ENCODE measurements at regions not wholly inside any gene's neighbourhood (a gene's known extent, or its start where the extent isn't known, plus 50 kb on each side); places are given as distances from the start of the nearest gene placed in this dataset.

DNA sequence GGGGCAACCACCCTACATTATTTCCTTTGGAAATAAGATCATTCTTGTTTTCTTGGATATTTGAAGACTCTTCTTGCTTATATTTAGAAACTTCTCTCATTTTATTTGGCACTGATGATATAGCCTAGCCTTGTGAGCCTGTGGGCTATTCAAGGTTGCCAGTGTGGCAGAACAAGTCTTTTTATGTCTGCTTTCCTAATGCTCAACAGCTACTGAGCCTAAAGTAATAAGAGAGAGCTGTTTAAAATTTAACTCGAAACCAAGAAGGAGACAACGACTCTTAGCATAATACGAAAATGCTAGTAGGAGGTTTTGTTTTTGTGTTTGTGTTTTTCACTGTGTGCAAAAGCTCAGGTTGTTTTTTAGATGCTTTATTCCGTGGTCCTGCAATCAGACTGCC, 104.0 kb upstream of the CPM start:
- CTCF ChIA-PET, result interaction anchor here (1.5 kb wide), 1 partner anchor 9 kb away, joined by 5 read pairs; no protein-coding TSS in a partner anchor
- no peaks in the 10 kb centered on the region for H3K27me3 ChIP-seq (ENCODE audit: control insufficient read depth, insufficient read depth, low read length)
- no peak overlapping the region for H3K4me3 ChIP-seq (ENCODE audit: low read depth, low read length)
- no peak for DNase-seq (ENCODE audit: low read depth)
- TF ChIP-seq, protein P1, sequence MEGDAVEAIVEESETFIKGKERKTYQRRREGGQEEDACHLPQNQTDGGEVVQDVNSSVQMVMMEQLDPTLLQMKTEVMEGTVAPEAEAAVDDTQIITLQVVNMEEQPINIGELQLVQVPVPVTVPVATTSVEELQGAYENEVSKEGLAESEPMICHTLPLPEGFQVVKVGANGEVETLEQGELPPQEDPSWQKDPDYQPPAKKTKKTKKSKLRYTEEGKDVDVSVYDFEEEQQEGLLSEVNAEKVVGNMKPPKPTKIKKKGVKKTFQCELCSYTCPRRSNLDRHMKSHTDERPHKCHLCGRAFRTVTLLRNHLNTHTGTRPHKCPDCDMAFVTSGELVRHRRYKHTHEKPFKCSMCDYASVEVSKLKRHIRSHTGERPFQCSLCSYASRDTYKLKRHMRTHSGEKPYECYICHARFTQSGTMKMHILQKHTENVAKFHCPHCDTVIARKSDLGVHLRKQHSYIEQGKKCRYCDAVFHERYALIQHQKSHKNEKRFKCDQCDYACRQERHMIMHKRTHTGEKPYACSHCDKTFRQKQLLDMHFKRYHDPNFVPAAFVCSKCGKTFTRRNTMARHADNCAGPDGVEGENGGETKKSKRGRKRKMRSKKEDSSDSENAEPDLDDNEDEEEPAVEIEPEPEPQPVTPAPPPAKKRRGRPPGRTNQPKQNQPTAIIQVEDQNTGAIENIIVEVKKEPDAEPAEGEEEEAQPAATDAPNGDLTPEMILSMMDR (IDR thresholded peaks at IDR 0.05; ENCODE audit: insufficient read depth, low read depth, low read length), result no peak
- no peaks in the 10 kb centered on the region for H3K36me3 ChIP-seq (ENCODE audit: control insufficient read depth, insufficient read depth, low read length)
- POLR2A ChIA-PET, result no interaction called here

DNA sequence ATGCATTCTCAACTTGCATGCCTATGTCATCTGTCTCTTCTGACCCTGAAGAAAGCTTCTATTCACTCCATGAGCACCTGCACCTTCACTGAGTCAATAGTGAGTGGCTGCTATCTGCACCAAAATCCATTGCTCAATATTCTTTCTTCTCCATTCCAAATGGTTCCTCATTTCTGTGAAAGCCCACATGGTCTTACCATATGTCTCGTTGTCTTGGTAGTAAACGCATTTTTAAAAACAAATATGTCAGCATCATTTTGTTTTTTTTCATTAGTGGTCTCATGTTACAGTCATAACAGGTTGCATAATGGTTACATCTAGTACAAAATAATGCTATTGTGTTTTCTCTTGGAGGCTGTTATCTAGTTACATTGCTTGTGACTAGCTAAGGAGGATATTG, 106.9 kb upstream of the CPM start:
- TF ChIP-seq, protein P1 (IDR thresholded peaks at IDR 0.05; ENCODE audit: insufficient read depth, low read depth, low read length), result no peak
- ChIA-PET CTCF (interaction anchor here (0.6 to 1.9 kb wide), 2 partner anchors 10 to 11 kb away, joined by 3 to 4 read pairs; no protein-coding TSS in a partner anchor), POLR2A (no interaction called here)
- Histone ChIP-seq H3K36me3 (ENCODE audit: control insufficient read depth, insufficient read depth, low read length) (no peaks in the 10 kb centered on the region), H3K27me3 (ENCODE audit: control insufficient read depth, insufficient read depth, low read length) (no peaks in the 10 kb centered on the region), H3K4me3 (ENCODE audit: low read depth, low read length) (no peak overlapping the region)
- DNase-seq (ENCODE audit: low read depth), result no peak

DNA sequence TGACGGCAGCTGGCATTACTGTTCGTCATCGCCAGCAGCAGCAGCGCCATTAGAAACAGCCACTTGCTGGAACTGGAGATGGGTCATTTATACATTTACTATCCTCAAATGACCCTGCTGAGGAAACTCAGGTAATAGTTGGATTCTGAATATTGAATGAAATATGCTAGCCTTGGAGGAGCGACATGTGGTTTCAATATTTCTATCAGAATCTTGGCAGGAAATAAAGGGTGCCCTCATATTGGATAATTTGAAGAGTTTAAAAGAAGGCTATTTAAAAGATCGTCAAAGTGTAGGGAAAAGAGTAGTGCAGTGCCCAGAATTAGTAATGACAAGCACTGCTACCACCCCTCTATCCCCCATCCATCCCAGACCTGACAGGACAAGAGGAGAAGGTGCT, 109.6 kb upstream of the CPM start:
- TF ChIP-seq, protein P1 (IDR thresholded peaks at IDR 0.05; ENCODE audit: insufficient read depth, low read depth, low read length), result no peak
- DNase-seq (ENCODE audit: low read depth), result no peak
- CTCF ChIA-PET, result no interaction called here
- POLR2A ChIA-PET, result no interaction called here
- H3K36me3 ChIP-seq (ENCODE audit: control insufficient read depth, insufficient read depth, low read length), result no peaks in the 10 kb centered on the region
- H3K27me3 ChIP-seq (ENCODE audit: control insufficient read depth, insufficient read depth, low read length), result no peaks in the 10 kb centered on the region
- no peak overlapping the region for H3K4me3 ChIP-seq (ENCODE audit: low read depth, low read length)

DNA sequence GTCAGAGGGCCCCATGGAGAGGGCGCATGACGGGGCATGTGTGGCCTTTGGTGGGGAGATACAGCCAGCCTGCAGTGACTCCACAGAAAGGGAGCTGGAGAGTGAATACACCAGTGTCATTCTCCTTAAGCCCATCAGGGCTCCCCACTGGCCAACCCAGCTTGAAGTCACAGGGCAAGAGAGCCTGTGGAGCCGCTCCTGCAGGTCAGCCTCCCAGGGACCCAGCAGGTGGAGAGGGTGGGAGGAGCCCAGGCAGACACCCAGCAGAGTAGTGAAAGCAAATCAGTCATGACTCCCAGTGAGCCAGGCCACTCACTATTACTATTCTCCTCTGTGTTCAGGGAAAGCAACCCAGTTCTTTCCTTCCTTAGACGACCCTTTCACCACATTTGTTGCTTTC, 110.0 kb upstream of the CPM start:
- DNase-seq (ENCODE audit: low read depth), result no peak
- POLR2A ChIA-PET, result no interaction called here
- Histone ChIP-seq H3K27me3 (ENCODE audit: control insufficient read depth, insufficient read depth, low read length) (no peaks in the 10 kb centered on the region), H3K36me3 (ENCODE audit: control insufficient read depth, insufficient read depth, low read length) (no peaks in the 10 kb centered on the region), H3K4me3 (ENCODE audit: low read depth, low read length) (no peak overlapping the region)
- TF ChIP-seq, protein P1 (IDR thresholded peaks at IDR 0.05; ENCODE audit: insufficient read depth, low read depth, low read length), result no peak
- CTCF ChIA-PET, result interaction anchor here (0.6 kb wide), 1 partner anchor 9 kb away, joined by 3 read pairs; no protein-coding TSS in a partner anchor

DNA sequence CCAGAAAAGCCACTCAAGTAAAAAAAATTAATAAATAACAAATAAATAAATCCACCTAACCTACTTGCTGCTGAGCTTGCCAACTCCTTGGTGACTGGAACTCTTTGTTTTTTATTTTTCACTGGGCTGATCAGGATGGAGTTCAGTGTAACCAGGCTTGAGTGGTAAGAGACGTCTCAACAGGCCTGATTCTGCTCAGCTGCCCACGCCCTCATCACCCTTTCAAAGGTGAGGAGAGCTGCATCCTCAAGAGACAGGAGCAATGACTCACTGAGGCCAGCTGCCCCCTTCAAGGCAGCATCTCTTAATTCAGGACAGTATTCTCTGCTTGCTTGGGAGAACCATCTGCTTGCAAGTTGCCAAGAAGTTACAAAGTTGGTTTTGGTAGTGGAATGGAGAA, 111.9 kb upstream of the CPM start:
- Histone ChIP-seq H3K36me3 (ENCODE audit: control insufficient read depth, insufficient read depth, low read length) (no peaks in the 10 kb centered on the region), H3K4me3 (ENCODE audit: low read depth, low read length) (no peak overlapping the region), H3K27me3 (ENCODE audit: control insufficient read depth, insufficient read depth, low read length) (no peaks in the 10 kb centered on the region)
- CTCF ChIA-PET, result no interaction called here
- POLR2A ChIA-PET, result no interaction called here
- TF ChIP-seq, protein P1 (IDR thresholded peaks at IDR 0.05; ENCODE audit: insufficient read depth, low read depth, low read length), result no peak
- DNase-seq (ENCODE audit: low read depth), result no peak
